Liver (tissue), 8 donors: ENCODE measurements at regions not wholly inside any gene's neighbourhood (a gene's known extent, or its start where the extent isn't known, plus 50 kb on each side); places are given as distances from the start of the nearest gene placed in this dataset.

Experiments
- DNase-seq: peaks from one replicate; pipeline ENCODE4 v3.0.0-alpha.2; 2017; ENCODE audit warnings: low spot score
- H3K27ac ChIP-seq, 2 donors: one replicate each; pipeline ENCODE4 v1.7.0; 2013; ENCODE audit warnings: inconsistent platforms in 2 of 2, low read length in 2 of 2, control low read depth in 1 of 2, low read depth in 1 of 2, mild to moderate bottlenecking in 1 of 2
- H3K27me3 ChIP-seq, 4 donors: one replicate each; pipeline versions ENCODE4 v1.6.1 to v1.7.0; 2013; ENCODE audit warnings: low read length in 3 of 4, inconsistent platforms in 1 of 4, mild to moderate bottlenecking in 1 of 4, moderate library complexity in 1 of 4; ENCODE audit not compliant: control insufficient read depth in 4 of 4, insufficient read depth in 4 of 4
- H3K36me3 ChIP-seq, 4 donors: one replicate each; pipeline versions ENCODE4 v1.6.1 to v1.7.0; 2013; ENCODE audit warnings: low read length in 3 of 4, mild to moderate bottlenecking in 3 of 4, low read depth in 1 of 4, moderate library complexity in 1 of 4; ENCODE audit not compliant: control insufficient read depth in 4 of 4, insufficient read depth in 3 of 4
- H3K4me1 ChIP-seq, 4 donors: one replicate each; pipeline versions ENCODE4 v1.6.1 to v1.7.0; 2013; ENCODE audit warnings: low read length in 3 of 4, mild to moderate bottlenecking in 3 of 4, moderate library complexity in 1 of 4; ENCODE audit not compliant: control insufficient read depth in 4 of 4, insufficient read depth in 4 of 4
- H3K4me3 ChIP-seq, 3 donors: one replicate each; pipeline versions ENCODE4 v1.6.1 to v1.7.0; 2013; ENCODE audit warnings: low read length in 3 of 3, control low read depth in 1 of 3, low read depth in 1 of 3, mild to moderate bottlenecking in 1 of 3
- H3K9ac ChIP-seq, 2 donors: one replicate each; pipeline ENCODE4 v1.7.0; 2013; ENCODE audit warnings: low read length in 2 of 2, mild to moderate bottlenecking in 2 of 2, moderate library complexity in 2 of 2, control low read depth in 1 of 2, low read depth in 1 of 2
- H3K9me3 ChIP-seq, 4 donors: one replicate each; pipeline versions ENCODE4 v1.6.1 to v1.7.0; 2013; ENCODE audit warnings: low read length in 3 of 4; ENCODE audit not compliant: control insufficient read depth in 4 of 4
- ATF3 ChIP-seq: IDR thresholded peaks from 2 replicates; pipeline ENCODE4 v1.6.1; 2016; ENCODE audit warnings: antibody characterized with exemption
- CTCF ChIP-seq: fragments of 150-350 bp; IDR thresholded peaks from 2 replicates; pipeline ENCODE4 v1.5.1; 2017; ENCODE audit warnings: improper control_type of control experiment, low read depth, low read length; ENCODE audit not compliant: missing input control
- EGR1 ChIP-seq, 2 donors: IDR thresholded peaks; 2 replicates each; pipeline ENCODE4 v1.6.1; 2016 to 2018; ENCODE audit warnings: antibody characterized with exemption in 2 of 2, low read depth in 2 of 2
- FOXA1 ChIP-seq: IDR thresholded peaks from 2 replicates; pipeline ENCODE4 v1.6.1; 2016; ENCODE audit warnings: antibody characterized with exemption
- GABPA ChIP-seq, 2 donors: IDR thresholded peaks in 1 of 2; conservative IDR thresholded peaks in 1 of 2; 2 replicates each; pipeline ENCODE4 v1.6.1; 2016; ENCODE audit warnings: antibody characterized with exemption in 2 of 2, mild to moderate bottlenecking in 1 of 2, moderate library complexity in 1 of 2
- HNF4G ChIP-seq: IDR thresholded peaks from 2 replicates; pipeline ENCODE4 v1.6.1; 2016; ENCODE audit warnings: antibody characterized with exemption
- JUND ChIP-seq, 2 donors: IDR thresholded peaks; 2 replicates each; pipeline ENCODE4 v1.6.1; 2016; ENCODE audit warnings: antibody characterized with exemption in 2 of 2
- MAX ChIP-seq: IDR thresholded peaks from 2 replicates; pipeline ENCODE4 v1.6.1; 2016; ENCODE audit warnings: antibody characterized with exemption
- RAD21 ChIP-seq, 2 donors: IDR thresholded peaks; 2 replicates each; pipeline ENCODE4 v1.6.1; 2016; ENCODE audit warnings: antibody characterized with exemption in 2 of 2, mild to moderate bottlenecking in 2 of 2
- REST ChIP-seq: IDR thresholded peaks from 2 replicates; pipeline ENCODE4 v1.6.1; 2016; ENCODE audit warnings: antibody characterized with exemption, mild to moderate bottlenecking
- RXRA ChIP-seq, 2 donors: IDR thresholded peaks; 2 replicates each; pipeline ENCODE4 v1.6.1; 2017 to 2018; ENCODE audit warnings: antibody characterized with exemption in 2 of 2, mild to moderate bottlenecking in 1 of 2
- SP1 ChIP-seq: IDR thresholded peaks from 2 replicates; pipeline ENCODE4 v1.6.1; 2018; ENCODE audit warnings: antibody characterized with exemption, mild to moderate bottlenecking
- TAF1 ChIP-seq: conservative IDR thresholded peaks from 2 replicates; pipeline ENCODE4 v1.6.1; 2016; ENCODE audit warnings: antibody characterized with exemption, mild to moderate bottlenecking
- YY1 ChIP-seq: IDR thresholded peaks from 2 replicates; pipeline ENCODE4 v1.6.1; 2016; ENCODE audit warnings: antibody characterized with exemption, mild to moderate bottlenecking
- ZBTB33 ChIP-seq: IDR thresholded peaks from 2 replicates; pipeline ENCODE4 v1.6.1; 2016; ENCODE audit warnings: antibody characterized with exemption
- WGBS: extraction: QIAGEN DNeasy Blood & Tissue Kit; methylation state at CpG from one replicate; pipeline ENCODE4 v1.1.7; 2013; 5-methylcytosine and 5-hydroxymethylcytosine counted together
- donor health status: healthy.
- donor health status: healthy.
- donor health status: healthy.
- donor health status: healthy.
- donor health status: healthy.

- Histone ChIP-seq H3K27ac (no peak overlapping the region), H3K9ac (no peak overlapping the region), H3K4me1 (peaks cover 0 to 1% (median 0%) of the 10 kb centered on the region in 4 donors), H3K27me3 (no peaks in the 10 kb centered on the region), H3K4me3 (no peak overlapping the region), H3K36me3 (no peaks in the 10 kb centered on the region), H3K9me3 (no peaks in the 10 kb centered on the region)
- 52% methylated on average over 1 of the region's 1 CpG for WGBS
- DNase-seq = no peak
- TF ChIP-seq RAD21 (IDR thresholded peaks at IDR 0.05) = no peak
- TF ChIP-seq ATF3 = no peak
- TF ChIP-seq YY1 = no peak
- TF ChIP-seq EGR1 (IDR thresholded peaks at IDR 0.05; ENCODE audit: low read depth in 2 of 2) = no peak
- TF ChIP-seq RXRA (IDR thresholded peaks at IDR 0.05) = no peak
- no peak for TF ChIP-seq GABPA (IDR thresholded peaks at IDR 0.05 in 1 of 2, conservative IDR thresholded peaks at IDR 0.05 in 1 of 2)
- TF ChIP-seq CTCF = no peak
- no peak for TF ChIP-seq ZBTB33
- no peak for TF ChIP-seq HNF4G
- TF ChIP-seq JUND (IDR thresholded peaks at IDR 0.05) = no peak
- no peak for TF ChIP-seq FOXA1
- TF ChIP-seq SP1 = no peak
- TF ChIP-seq MAX = no peak
- TF ChIP-seq TAF1 = no peak
Measured at GRCh38 chr11:37849706-37850105, 1251.7 kb upstream of the RAG2 start.

GRCh38 chr11:37843603-37844002 is 1245.6 kb upstream of the RAG2 start:
- H3K9me3 ChIP-seq = no peaks in the 10 kb centered on the region
- H3K36me3 ChIP-seq = no peaks in the 10 kb centered on the region
- H3K9ac ChIP-seq = no peak overlapping the region
- H3K27ac ChIP-seq = no peak overlapping the region
- no peak overlapping the region for H3K4me3 ChIP-seq
- TF ChIP-seq SP1 = no peak
- TF ChIP-seq TAF1 = no peak
- TF ChIP-seq JUND (IDR thresholded peaks at IDR 0.05) = no peak
- no peak for TF ChIP-seq CTCF
- TF ChIP-seq YY1 = no peak
- no peak for TF ChIP-seq REST
- no peak for TF ChIP-seq HNF4G
- no peak for TF ChIP-seq ZBTB33
- TF ChIP-seq MAX = no peak
- TF ChIP-seq FOXA1 = no peak
- 61% methylated on average over 2 of the region's 2 CpGs for WGBS
- no peak for DNase-seq
- H3K4me1 ChIP-seq = no peaks in the 10 kb centered on the region
- H3K27me3 ChIP-seq = no peaks in the 10 kb centered on the region
